Motor neuron (in vitro differentiated cells): ENCODE measurements at regions not wholly inside any gene's neighbourhood (a gene's known extent, or its start where the extent isn't known, plus 50 kb on each side); places are given as distances from the start of the nearest gene placed in this dataset.
A peak's percentile ranks its signal among the peaks of the same experiment; 100 is the strongest.

Source experiments
- ATAC-seq, 8 experiments: fragments of 200-7000 bp; cut with Tn5 transposase; replicated peaks in 6 of 8; 2 replicates each; pipeline ENCODE4 v1.8.0; 2021; ENCODE audit warnings: mild to moderate bottlenecking in 8 of 8, moderate library complexity in 8 of 8
- H3K27ac ChIP-seq, 2 donors: fragments of 250-450 bp; sonication (Bioruptor Pico); 2 replicates each; pipeline ENCODE4 v1.9.0; 2021; ENCODE audit warnings: antibody characterized with exemption in 2 of 2, mild to moderate bottlenecking in 2 of 2, moderate library complexity in 1 of 2
- H3K4me1 ChIP-seq, 2 donors: fragments of 250-450 bp; sonication (Bioruptor Pico); replicated peaks in 1 of 2; 2 replicates each; pipeline ENCODE4 v1.6.1; 2021; ENCODE audit warnings: antibody characterized with exemption in 2 of 2, mild to moderate bottlenecking in 2 of 2, moderate library complexity in 1 of 2
- H3K4me3 ChIP-seq, 5 donors: fragments of 250-450 bp; sonication (Bioruptor Pico); 2 replicates each; pipeline ENCODE4 v1.9.0; 2021; ENCODE audit warnings: antibody characterized with exemption in 5 of 5, mild to moderate bottlenecking in 5 of 5, moderate library complexity in 4 of 5
- WGBS, 10 experiments: fragments of 450-650 bp; shearing (Covaris generic); methylation state at CpG; one replicate each; pipeline ENCODE4 v1.0.0; 2022; 5-methylcytosine and 5-hydroxymethylcytosine counted together
- in situ Hi-C, 9 experiments: fragments of 400-800 bp; cut with MboI; loops; one replicate each; pipeline ENCODE4 v1.15.0; 2021; ENCODE audit warnings: low sequenced_read_pairs in 9 of 9, low pct_unique_long_range_greater_than_20kb in 2 of 9; ENCODE audit not compliant: unreplicated experiment in 9 of 9

DNA sequence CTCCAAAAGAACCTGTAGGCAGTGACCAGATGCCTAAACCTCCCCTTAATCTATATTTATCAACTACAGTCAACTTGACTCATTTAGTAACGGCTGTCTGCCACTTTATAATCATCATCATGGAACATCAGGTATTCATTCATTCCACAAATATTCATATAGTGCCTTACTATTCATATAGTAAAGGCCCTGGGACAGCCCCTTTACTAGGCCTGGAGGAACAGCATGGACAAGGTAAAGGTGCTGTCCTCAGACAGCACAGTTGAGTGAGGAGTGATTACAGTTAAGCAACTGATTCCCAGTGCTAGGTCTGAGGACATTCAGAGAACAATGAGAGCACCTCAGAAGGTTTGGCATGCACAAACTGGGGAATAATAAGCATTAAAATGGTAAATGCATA lies 346.5 kb upstream of the RORA start:
- in situ Hi-C loops, result no loop called here
- Histone ChIP-seq H3K27ac (no peak overlapping the region), H3K4me3 (no peak overlapping the region), H3K4me1 (no peaks in the 10 kb centered on the region)
- no peak for ATAC-seq
- 0 to 100% (median 82%) methylated on average over 1 of the region's 1 CpG; no CpG with 5 or more reads in 2 of the 10 experiments for WGBS, 10 experiments

GRCh38 chr15:61571026-61571425 lies 341.9 kb upstream of the RORA start:
- H3K4me3 ChIP-seq, result no peak overlapping the region
- no peak overlapping the region for H3K27ac ChIP-seq
- in situ Hi-C loops, result no loop called here
- H3K4me1 ChIP-seq, result no peaks in the 10 kb centered on the region
- WGBS, 10 experiments, result 11 to 100% (median 50%) methylated on average over 1 of the region's 1 CpG; no CpG with 5 or more reads in 5 of the 10 experiments
- ATAC-seq, result no peak

- Histone ChIP-seq H3K4me3 (no peak overlapping the region), H3K4me1 (no peaks in the 10 kb centered on the region), H3K27ac (no peak overlapping the region)
- in situ Hi-C loops, result no loop called here
- no peak for ATAC-seq
- 0 to 94% (median 71%) methylated on average over 1 to 3 of the region's 3 CpGs for WGBS, 10 experiments
Observed at GRCh38 chr15:61564785-61565184, 335.7 kb upstream of the RORA start.

- Histone ChIP-seq H3K27ac (no peak overlapping the region), H3K4me1 (no peaks in the 10 kb centered on the region), H3K4me3 (no peak overlapping the region)
- in situ Hi-C loops, result no loop called here
- 0 to 88% (median 62%) methylated on average over 1 to 6 of the region's 6 CpGs; no CpG with 5 or more reads in 1 of the 10 experiments for whole genome bisulfite sequencing, 10 experiments
- ATAC-seq, result no peak
Observed at GRCh38 chr15:61558172-61559136, 329.4 kb upstream of the RORA start.

- no peak overlapping the region for H3K27ac ChIP-seq
- 6 to 87% (median 53%) methylated on average over 1 to 5 of the region's 5 CpGs for WGBS, 10 experiments
- no peaks in the 10 kb centered on the region for H3K4me1 ChIP-seq
- ATAC-seq, result no peak
- H3K4me3 ChIP-seq, result no peak overlapping the region
- in situ Hi-C loops, result no loop called here
Observed at GRCh38 chr15:61556037-61556648, 327.0 kb upstream of the RORA start.

GRCh38 chr15:61549727-61550126 lies 320.6 kb upstream of the RORA start:
- no peak for ATAC-seq

GRCh38 chr15:61545763-61546162 lies 316.7 kb upstream of the RORA start:
- Histone ChIP-seq H3K4me3 (no peak overlapping the region), H3K27ac (no peak overlapping the region), H3K4me1 (no peaks in the 10 kb centered on the region)
- no peak for ATAC-seq
- WGBS, 10 experiments, result 15 to 83% (median 51%) methylated on average over 1 to 4 of the region's 5 CpGs; no CpG with 5 or more reads in 3 of the 10 experiments
- in situ Hi-C loops, result no loop called here

More at GRCh38 chr15:61549727-61550126, 320.6 kb upstream of the RORA start:
- 0 to 60% (median 50%) methylated on average over 1 of the region's 1 CpG; no CpG with 5 or more reads in 7 of the 10 experiments for WGBS, 10 experiments
- no peaks in the 10 kb centered on the region for H3K4me1 ChIP-seq
- H3K27ac ChIP-seq, result no peak overlapping the region
- H3K4me3 ChIP-seq, result no peak overlapping the region
- in situ Hi-C loops, result no loop called here

DNA sequence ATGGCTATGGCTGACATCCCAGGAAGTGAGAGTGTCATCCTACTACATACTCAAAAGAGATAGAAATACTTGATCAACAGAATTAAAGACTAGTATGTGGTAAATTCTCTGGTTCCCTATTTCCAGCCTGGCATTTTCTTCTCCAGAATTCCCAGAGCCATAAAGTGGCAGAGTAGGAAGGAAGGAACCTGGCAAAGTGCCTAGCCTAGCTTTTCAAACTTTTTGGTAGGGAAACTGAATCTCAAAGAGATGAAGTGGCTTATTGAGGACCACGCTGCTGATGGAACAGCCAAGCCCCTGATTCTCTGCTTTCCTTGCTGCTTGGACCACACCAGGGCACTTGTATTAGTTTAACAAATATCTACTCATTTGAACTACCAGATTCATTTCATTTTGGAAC lies 312.4 kb upstream of the RORA start:
- no peak overlapping the region for H3K27ac ChIP-seq
- in situ Hi-C loops, result no loop called here
- no peaks in the 10 kb centered on the region for H3K4me1 ChIP-seq
- 27 to 100% (median 85%) methylated on average over 1 of the region's 1 CpG; no CpG with 5 or more reads in 4 of the 10 experiments for WGBS, 10 experiments
- ATAC-seq, result no peak
- H3K4me3 ChIP-seq, result no peak overlapping the region

DNA sequence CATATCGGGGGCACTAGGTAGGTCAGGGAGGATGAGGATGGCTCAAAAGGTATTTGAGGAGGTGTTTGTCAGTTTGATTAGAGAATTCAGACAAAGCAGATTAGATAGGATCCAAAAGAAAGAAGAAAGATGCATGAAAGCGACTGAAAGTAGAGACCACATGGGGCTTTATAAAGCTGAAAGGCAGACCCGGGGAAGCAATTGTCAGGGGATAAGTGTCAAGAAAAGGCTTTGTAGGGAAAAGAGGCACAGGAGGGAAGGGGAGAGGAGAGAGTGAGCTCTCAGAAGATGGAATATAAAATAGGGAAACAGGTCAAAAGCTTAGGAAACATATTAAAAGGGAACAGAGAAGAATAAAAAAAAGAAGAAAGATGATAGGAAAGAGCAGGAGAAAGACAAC lies 308.2 kb upstream of the RORA start:
- no peak for ATAC-seq
- in situ Hi-C loops, result no loop called here
- WGBS, 10 experiments, result 24 to 71% (median 50%) methylated on average over 1 to 3 of the region's 3 CpGs; no CpG with 5 or more reads in 1 of the 10 experiments

GRCh38 chr15:61534986-61535385 lies 305.9 kb upstream of the RORA start:
- in situ Hi-C loops, result no loop called here
- 0 to 100% (median 93%) methylated on average over 1 to 3 of the region's 3 CpGs; no CpG with 5 or more reads in 3 of the 10 experiments for WGBS, 10 experiments
- ATAC-seq, result no peak
- Histone ChIP-seq H3K4me1 (peaks cover 0 to 12% of the 10 kb centered on the region in 2 donors), H3K27ac (no peak overlapping the region), H3K4me3 (no peak overlapping the region)

More for the DNA sequence above, 308.2 kb upstream of the RORA start:
- H3K4me1 ChIP-seq, result peaks cover 0 to 12% of the 10 kb centered on the region in 2 donors
- H3K4me3 ChIP-seq, result no peak overlapping the region
- no peak overlapping the region for H3K27ac ChIP-seq

- Histone ChIP-seq H3K4me3 (no peak overlapping the region), H3K4me1 (peaks cover 7 to 17% of the 10 kb centered on the region in 2 donors), H3K27ac (no peak overlapping the region)
- in situ Hi-C loops, result no loop called here
- 0 to 100% (median 63%) methylated on average over 1 to 2 of the region's 2 CpGs; no CpG with 5 or more reads in 2 of the 10 experiments for WGBS, 10 experiments
- ATAC-seq, result peak in 1 of 8 experiments; percentile 36
Observed at GRCh38 chr15:61530769-61531168, 301.7 kb upstream of the RORA start.

- in situ Hi-C loops, result no loop called here
- peaks cover 7 to 8% of the 10 kb centered on the region in 2 donors for H3K4me1 ChIP-seq
- 0 to 44% (median 25%) methylated on average over 1 to 2 of the region's 2 CpGs for WGBS, 10 experiments
- no peak overlapping the region for H3K4me3 ChIP-seq
- peak in 6 of 8 experiments; percentile 21 to 72 (median 42) for ATAC-seq
- no peak overlapping the region for H3K27ac ChIP-seq
Observed at GRCh38 chr15:61528581-61528910, 299.4 kb upstream of the RORA start.

DNA sequence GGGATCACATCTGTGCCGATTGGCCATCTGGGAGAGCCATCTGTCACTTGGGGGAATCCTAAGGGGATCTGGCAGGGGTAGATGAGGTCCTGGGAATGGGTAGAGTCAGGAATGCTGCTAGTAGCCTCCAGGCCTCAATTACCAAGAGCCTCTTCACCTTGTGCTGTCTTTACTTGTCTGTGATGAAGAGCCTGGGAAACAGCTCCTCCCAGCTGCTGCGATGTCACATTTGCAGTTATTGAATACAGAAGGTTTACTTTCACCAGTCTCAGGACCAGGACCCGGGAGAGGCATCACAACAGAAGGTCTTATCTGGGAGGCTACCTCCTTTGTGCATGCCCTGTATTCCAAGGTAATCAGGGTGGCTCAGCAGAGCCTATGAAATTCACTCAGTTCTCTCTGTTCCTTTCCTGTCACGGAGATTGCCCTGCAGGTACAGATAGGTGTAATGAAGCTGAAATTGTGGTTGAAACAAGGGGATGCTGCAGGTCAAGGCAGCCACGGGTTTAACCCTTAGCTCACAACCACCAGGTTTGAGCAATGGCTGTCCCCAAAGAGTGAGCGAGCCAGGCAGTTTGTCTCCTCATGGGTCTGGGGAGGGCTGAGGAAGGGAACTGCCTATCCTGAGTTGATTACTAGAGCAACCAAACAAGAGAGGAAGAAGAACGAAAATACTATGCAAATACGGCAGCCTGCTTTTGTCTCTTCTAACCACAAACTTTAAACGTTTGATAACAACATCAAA lies 298.9 kb upstream of the RORA start:
- H3K4me1 ChIP-seq, result peaks cover 5 to 7% of the 10 kb centered on the region in 2 donors
- no peak overlapping the region for H3K4me3 ChIP-seq
- 0 to 60% (median 39%) methylated on average over 1 to 7 of the region's 9 CpGs; no CpG with 5 or more reads in 1 of the 10 experiments for WGBS, 10 experiments
- in situ Hi-C loops, result no loop called here
- peak in 5 of 8 experiments; percentile 28 to 74 (median 41) for ATAC-seq
- no peak overlapping the region for H3K27ac ChIP-seq
